ENCODE measurements at regions not wholly inside any gene's neighbourhood (a gene's known extent, or its start where the extent isn't known, plus 50 kb on each side); places are given as distances from the start of the nearest gene placed in this dataset.
"Not testable (repeated sequence)": the region's sequence is repeated elsewhere in the genome, so short reads cannot be mapped to it uniquely, and the experiment has no call there.

DNA sequence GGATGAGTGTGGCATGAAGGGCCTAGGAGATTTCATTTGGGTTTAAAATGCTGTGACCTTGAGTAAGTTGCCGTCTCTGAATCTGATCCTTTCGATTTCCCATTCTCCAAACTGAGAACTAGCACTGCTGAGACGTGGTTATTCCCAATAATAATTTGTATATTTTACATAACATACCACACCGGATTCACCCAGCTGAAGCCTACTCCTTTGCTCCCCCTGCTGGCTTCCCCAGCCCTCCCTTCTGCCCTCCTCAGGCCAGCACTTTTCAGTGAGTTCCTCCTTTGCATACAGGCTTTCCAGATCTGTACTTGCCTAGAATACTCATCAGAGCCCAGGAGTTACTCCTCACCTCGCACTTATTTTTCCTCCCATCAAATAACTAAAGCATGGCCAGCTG, 255.1 kb downstream of the OR4F29 start:
- not testable (repeated sequence) for DNase-seq (ENCODE audit: low spot score)

DNA sequence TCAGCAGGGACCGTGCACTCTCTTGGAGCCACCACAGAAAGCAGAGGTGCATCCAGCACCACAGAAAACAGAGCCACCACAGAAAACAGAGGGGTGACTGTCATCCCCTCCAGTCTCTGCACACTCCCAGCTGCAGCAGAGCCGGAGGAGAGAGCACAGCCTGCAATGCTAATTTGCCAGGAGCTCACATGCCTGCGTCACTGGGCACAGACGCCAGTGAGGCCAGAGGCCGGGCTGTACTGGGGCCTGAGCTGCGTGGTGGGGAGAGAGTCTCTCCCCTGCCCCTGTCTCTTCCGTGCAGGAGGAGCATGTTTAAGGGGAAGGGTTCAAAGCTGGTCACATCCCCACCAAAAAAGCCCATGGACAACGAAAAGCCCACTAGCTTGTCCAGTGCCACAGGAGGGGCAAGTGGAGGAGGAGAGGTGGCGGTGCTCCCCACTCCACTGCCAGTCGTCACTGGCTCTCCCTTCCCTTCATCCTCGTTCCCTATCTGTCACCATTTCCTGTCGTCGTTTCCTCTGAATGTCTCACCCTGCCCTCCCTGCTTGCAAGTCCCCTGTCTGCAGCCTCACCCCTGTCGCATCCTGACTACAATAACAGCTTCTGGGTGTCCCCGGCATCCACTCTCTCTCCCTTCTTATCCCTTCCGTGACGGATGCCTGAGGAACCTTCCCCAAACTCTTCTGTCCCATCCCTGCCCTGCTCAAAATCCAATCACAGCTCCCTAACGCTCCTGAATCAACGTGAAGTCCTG, 260.0 kb downstream of the OR4F29 start:
- DNase-seq (ENCODE audit: low spot score): peak; percentile 96

DNA sequence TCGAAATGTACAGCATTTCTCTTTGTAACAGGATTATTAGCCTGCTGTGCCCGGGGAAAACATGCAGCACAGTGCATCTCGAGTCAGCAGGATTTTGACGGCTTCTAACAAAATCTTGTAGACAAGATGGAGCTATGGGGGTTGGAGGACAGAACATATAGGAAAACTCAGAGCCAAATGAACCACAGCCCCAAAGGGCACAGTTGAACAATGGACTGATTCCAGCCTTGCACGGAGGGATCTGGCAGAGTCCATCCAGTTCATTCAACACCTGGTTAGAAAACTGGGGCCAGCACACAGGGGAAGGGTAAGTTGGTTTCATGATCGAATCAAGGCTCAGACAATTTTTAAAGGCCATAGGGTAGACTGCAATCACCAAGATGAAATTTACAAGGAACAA, 260.8 kb downstream of the OR4F29 start:
- DNase-seq (ENCODE audit: low spot score): peak; percentile 11

DNA sequence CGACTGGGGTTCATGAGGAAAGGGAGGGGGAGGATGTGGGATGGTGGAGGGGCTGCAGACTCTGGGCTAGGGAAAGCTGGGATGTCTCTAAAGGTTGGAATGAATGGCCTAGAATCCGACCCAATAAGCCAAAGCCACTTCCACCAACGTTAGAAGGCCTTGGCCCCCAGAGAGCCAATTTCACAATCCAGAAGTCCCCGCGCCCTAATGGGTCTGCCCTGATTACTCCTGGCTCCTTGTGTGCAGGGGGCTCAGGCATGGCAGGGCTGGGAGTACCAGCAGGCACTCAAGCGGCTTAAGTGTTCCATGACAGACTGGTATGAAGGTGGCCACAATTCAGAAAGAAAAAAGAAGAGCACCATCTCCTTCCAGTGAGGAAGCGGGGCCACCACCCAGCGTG, 261.6 kb downstream of the OR4F29 start:
- DNase-seq (ENCODE audit: low spot score): not testable (repeated sequence)

DNA sequence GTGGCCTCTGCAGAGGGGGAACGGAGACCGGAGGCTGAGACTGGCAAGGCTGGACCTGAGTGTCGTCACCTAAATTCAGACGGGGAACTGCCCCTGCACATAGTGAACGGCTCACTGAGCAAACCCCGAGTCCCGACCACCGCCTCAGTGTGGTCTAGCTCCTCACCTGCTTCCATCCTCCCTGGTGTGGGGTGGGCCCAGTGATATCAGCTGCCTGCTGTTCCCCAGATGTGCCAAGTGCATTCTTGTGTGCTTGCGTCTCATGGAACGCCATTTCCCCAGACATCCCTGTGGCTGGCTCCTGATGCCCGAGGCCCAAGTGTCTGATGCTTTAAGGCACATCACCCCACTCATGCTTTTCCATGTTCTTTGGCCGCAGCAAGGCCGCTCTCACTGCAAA, 262.2 kb downstream of the OR4F29 start:
- not testable (repeated sequence) for DNase-seq (ENCODE audit: low spot score)

DNA sequence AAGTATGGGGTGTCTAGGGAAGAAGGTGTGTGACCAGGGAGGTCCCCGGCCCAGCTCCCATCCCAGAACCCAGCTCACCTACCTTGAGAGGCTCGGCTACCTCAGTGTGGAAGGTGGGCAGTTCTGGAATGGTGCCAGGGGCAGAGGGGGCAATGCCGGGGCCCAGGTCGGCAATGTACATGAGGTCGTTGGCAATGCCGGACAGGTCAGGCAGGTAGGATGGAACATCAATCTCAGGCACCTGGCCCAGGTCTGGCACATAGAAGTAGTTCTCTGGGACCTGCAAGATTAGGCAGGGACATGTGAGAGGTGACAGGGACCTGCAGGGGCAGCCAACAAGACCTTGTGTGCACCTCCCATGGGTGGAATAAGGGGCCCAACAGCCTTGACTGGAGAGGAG, 264.2 kb downstream of the OR4F29 start:
- DNase-seq (ENCODE audit: low spot score): not testable (repeated sequence)

DNA sequence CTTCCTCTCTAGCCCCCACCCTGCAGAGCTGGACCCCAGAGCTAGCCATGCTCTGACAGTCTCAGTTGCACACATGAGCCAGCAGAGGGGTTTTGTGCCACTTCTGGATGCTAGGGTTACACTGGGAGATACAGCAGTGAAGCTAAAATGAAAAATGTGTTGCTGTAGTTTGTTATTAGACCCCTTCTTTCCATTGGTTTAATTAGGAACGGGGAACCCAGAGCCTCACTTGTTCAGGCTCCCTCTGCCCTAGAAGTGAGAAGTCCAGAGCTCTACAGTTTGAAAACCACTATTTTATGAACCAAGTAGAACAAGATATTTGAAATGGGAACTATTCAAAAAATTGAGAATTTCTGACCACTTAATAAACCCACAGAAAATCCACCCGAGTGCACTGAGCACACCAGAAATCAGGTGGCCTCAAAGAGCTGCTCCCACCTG, 264.8 kb downstream of the OR4F29 start:
- not testable (repeated sequence) for DNase-seq (ENCODE audit: low spot score)

DNA sequence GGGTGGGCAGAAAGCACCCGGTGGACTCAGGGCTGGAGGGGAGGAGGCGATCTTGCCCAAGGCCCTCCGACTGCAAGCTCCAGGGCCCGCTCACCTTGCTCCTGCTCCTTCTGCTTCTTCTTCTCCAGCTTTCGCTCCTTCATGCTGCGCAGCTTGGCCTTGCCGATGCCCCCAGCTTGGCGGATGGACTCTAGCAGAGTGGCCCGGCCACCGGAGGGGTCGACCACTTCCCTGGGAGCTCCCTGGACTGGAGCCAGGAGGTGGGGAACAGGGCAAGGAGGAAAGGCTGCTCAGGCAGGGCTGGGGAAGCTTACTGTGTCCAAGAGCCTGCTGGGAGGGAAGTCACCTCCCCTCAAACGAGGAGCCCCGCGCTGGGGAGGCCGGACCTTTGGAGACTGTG, 265.3 kb downstream of the OR4F29 start:
- not testable (repeated sequence) for DNase-seq (ENCODE audit: low spot score)

DNA sequence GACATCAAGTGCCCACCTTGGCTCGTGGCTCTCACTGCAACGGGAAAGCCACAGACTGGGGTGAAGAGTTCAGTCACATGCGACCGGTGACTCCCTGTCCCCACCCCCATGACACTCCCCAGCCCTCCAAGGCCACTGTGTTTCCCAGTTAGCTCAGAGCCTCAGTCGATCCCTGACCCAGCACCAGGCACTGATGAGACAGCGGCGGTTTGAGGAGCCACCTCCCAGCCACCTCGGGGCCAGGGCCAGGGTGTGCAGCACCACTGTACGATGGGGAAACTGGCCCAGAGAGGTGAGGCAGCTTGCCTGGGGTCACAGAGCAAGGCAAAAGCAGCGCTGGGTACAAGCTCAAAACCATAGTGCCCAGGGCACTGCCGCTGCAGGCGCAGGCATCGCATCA, 266.0 kb downstream of the OR4F29 start:
- DNase-seq (ENCODE audit: low spot score): not testable (repeated sequence)

DNA sequence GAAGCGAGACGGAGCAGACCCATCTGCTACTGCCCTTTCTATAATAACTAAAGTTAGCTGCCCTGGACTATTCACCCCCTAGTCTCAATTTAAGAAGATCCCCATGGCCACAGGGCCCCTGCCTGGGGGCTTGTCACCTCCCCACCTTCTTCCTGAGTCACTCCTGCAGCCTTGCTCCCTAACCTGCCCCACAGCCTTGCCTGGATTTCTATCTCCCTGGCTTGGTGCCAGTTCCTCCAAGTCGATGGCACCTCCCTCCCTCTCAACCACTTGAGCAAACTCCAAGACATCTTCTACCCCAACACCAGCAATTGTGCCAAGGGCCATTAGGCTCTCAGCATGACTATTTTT, 267.2 kb downstream of the OR4F29 start:
- DNase-seq (ENCODE audit: low spot score): not testable (repeated sequence)

DNA sequence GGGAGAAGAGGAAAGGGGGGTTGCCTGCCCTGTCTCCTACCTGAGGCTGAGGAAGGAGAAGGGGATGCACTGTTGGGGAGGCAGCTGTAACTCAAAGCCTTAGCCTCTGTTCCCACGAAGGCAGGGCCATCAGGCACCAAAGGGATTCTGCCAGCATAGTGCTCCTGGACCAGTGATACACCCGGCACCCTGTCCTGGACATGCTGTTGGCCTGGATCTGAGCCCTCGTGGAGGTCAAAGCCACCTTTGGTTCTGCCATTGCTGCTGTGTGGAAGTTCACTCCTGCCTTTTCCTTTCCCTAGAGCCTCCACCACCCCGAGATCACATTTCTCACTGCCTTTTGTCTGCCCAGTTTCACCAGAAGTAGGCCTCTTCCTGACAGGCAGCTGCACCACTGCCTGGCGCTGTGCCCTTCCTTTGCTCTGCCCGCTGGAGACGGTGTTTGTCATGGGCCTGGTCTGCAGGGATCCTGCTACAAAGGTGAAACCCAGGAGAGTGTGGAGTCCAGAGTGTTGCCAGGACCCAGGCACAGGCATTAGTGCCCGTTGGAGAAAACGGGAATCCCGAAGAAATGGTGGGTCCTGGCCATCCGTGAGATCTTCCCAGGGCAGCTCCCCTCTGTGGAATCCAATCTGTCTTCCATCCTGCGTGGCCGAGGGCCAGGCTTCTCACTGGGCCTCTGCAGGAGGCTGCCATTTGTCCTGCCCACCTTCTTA, 267.7 kb downstream of the OR4F29 start:
- not testable (repeated sequence) for DNase-seq (ENCODE audit: low spot score)

DNA sequence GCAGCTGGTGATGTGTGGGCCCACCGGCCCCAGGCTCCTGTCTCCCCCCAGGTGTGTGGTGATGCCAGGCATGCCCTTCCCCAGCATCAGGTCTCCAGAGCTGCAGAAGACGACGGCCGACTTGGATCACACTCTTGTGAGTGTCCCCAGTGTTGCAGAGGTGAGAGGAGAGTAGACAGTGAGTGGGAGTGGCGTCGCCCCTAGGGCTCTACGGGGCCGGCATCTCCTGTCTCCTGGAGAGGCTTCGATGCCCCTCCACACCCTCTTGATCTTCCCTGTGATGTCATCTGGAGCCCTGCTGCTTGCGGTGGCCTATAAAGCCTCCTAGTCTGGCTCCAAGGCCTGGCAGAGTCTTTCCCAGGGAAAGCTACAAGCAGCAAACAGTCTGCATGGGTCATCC, 268.4 kb downstream of the OR4F29 start:
- DNase-seq (ENCODE audit: low spot score): not testable (repeated sequence)

DNA sequence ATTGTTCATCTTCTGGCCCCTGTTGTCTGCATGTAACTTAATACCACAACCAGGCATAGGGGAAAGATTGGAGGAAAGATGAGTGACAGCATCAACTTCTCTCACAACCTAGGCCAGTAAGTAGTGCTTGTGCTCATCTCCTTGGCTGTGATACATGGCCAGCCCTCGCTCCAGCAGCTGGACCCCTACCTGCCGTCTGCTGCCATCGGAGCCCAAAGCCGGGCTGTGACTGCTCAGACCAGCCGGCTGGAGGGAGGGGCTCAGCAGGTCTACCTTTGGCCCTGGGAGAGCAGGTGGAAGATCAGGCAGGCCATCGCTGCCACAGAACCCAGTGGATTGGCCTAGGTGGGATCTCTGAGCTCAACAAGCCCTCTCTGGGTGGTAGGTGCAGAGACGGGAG, 268.8 kb downstream of the OR4F29 start:
- not testable (repeated sequence) for DNase-seq (ENCODE audit: low spot score)

DNA sequence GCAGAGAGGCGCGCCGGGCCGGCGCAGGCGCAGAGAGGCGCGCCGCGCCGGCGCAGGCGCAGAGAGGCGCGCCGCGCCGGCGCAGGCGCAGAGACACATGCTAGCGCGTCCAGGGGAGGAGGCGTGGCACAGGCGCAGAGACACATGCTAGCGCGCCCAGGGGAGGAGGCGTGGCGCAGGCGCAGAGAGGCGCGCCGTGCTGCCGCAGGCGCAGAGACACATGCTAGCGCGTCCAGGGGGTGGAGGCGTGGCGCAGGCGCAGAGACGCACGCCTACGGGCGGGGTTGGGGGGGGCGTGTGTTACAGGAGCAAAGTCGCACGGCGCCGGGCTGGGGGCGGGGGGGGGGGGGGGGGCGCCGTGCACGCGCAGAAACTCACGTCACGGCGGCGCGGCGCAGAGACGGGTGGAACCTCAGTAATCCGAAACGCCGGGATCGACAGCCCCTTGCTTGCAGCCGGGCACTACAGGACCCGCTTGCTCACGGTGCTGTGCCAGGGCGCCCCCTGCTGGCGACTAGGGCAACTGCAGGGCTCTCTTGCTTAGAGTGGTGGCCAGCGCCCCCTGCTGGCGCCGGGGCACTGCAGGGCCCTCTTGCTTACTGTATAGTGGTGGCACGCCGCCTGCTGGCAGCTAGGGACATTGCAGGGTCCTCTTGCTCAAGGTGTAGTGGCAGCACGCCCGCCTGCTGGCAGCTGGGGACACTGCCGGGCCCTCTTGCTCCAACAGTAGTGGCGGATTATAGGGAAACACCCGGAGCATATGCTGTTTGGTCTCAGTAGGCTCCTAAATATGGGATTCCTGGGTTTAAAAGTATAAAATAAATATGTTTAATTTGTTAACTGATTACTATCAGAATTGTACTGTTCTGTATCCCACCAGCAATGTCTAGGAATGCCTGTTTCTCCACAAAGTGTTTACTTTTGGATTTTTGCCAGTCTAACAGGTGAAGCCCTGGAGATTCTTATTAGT, 269.9 kb downstream of the OR4F29 start:
- peak; percentile 45 for DNase-seq (ENCODE audit: low spot score)

DNA sequence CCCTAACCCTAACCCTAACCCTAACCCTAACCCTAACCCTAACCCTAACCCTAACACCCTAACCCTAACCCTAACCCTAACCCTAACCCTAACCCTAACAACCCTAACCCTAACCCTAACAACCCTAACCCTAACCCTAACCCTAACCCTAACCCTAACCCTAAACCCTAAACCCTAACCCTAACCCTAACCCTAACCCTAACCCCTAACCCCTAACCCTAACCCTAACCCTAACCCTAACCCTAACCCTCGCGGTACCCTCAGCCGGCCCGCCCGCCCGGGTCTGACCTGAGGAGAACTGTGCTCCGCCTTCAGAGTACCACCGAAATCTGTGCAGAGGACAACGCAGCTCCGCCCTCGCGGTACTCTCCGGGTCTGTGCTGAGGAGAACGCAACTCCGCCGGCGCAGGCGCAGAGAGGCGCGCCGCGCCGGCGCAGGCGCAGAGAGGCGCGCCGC, 270.7 kb downstream of the OR4F29 start:
- not testable (repeated sequence) for DNase-seq (ENCODE audit: low spot score)

DNA sequence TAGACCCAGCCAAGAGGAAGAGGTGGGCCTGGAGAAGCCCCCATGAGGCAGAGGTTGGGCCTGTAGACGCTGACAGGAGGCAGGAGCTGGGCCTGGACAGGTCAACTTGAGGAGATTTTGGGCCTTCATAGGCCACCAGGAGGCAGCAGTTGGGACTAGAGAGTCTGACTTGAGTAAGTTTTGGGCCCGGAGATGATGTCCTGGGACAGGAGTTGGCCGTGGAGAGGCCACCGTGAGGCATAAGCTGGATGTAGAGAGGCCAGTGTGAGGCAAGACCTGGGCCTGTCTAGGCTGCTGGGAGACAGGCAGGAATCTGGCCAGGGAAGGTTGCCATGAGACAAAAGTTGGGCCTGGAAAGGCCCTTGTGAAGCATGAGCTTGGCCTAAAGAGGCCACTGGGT, 312.6 kb downstream of the OR4F29 start:
- DNase-seq (ENCODE audit: low spot score): not testable (repeated sequence)

DNA sequence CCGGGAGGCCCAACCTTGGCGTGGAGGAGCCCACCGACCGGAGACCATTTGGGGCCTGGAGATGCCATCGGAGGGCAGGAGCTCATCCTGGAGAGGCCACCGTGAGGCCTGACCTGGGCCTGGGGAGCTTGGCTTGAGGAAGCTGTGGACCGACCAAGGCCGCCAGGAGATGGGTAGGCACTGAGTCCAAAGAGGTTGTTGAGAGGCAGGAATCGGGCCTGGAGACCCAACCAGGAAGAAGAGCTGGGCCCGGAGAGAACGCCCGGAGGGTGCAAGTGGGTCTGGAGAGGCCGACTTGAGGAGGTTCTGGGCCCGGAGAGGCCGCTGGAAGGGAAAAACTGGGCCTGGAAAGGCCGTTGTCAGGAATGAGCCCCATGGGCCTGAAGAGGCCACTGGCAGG, 313.8 kb downstream of the OR4F29 start:
- not testable (repeated sequence) for DNase-seq (ENCODE audit: low spot score)

DNA sequence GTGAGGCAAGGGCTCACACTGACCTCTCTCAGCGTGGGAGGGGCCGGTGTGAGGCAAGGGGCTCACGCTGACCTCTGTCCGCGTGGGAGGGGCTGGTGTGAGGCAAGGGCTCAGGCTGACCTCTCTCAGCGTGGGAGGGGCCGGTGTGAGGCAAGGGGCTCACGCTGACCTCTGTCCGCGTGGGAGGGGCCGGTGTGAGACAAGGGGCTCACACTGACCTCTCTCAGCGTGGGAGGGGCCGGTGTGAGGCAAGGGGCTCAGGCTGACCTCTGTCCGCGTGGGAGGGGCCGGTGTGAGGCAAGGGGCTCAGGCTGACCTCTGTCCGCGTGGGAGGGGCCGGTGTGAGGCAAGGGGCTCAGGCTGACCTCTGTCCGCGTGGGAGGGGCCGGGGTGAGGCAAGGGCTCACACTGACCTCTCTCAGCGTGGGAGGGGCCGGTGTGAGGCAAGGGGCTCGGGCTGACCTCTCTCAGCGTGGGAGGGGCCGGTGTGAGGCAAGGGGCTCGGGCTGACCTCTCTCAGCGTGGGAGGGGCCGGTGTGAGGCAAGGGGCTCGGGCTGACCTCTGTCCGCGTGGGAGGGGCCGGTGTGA, 315.0 kb downstream of the OR4F29 start:
- not testable (repeated sequence) for DNase-seq (ENCODE audit: low spot score)

DNA sequence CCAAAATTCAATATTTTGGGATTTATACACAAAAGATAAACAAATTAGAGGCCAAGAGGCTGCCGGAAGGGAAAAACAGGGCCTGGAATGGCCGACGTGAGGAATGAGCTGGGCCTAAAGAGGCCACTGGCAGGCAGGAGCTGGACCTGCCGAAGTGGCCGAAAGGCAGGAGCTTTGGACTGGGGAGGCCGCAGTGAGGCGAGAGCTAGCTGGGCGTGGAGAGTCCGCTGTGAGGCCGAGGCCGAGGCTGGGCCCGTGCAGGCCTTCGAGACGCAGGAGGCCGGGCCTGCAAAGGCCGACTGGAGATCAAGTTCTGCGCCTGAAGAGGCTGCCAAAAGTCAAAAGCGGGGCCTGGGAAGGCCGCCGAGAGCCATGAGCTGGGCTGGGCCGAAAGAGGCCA, 316.5 kb downstream of the OR4F29 start:
- DNase-seq (ENCODE audit: low spot score): not testable (repeated sequence)

DNA sequence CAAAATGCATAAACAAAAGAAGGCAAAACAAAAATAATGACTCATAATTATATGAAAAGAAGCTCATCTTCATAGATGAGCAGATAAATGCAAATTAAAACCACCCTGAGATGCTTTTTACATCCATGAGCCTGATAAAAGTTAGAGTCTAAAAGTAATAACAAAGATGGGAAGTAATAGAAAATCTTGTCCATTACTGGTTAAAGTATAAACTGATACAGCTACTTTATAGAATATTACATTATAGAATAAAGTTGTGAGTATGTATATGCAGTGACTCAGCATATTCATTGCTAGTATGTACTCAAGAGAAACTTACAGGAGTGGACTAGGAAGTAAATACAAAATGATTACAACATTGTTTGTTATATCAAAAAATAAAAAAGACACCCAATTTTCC, 333.0 kb downstream of the OR4F29 start:
- DNase-seq (ENCODE audit: low spot score): not testable (repeated sequence)

DNA sequence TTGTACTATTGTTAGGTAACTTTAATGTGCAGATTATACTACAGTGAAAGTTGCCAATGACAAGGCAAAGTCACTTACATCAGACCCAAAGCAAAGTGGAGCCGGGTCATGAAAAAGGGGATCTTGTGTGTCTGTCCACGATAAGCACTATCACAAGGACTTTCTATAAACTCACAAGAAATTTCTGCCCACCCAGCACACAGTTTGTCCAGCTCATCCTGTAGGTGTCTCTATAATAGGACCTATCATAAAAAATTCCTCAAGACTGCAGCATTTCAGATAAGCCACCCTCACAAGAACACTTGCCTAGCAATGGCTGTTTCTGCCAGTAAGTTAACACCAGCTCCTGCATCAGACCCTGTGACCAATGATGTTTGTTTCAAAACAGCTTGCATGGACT, 335.9 kb downstream of the OR4F29 start:
- DNase-seq (ENCODE audit: low spot score): not testable (repeated sequence)

DNA sequence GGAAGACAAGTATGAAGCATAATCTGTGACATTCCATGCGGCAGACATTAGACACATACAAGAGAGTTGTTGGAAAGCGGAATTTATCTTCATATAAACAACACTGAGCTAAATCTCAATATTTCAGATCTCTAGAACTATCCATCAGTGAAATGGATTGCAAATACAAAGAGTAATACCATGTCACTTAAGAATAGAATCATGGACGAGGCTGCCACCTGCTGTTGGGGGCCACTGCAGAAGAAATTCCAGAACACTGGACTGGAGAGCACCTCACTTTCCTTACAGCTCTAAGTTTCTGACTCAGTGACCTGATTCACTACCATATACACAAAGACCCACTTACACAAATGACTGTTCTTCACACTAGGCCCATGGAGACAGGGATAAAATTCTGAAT, 346.7 kb downstream of the OR4F29 start:
- not testable (repeated sequence) for DNase-seq (ENCODE audit: low spot score)

Measured in globus pallidus (tissue), 1 donor.